Gastrocnemius medialis (tissue), 4 donors: ENCODE measurements at regions not wholly inside any gene's neighbourhood (a gene's known extent, or its start where the extent isn't known, plus 50 kb on each side); places are given as distances from the start of the nearest gene placed in this dataset.

Experiments used
- ATAC-seq, 2 donors: fragments of 150-250 bp; one replicate each; pipeline ENCODE4 v1.9.1; 2016
- DNase-seq, 2 donors: peaks; one replicate each; pipeline ENCODE4 v3.0.0-alpha.2; 2019
- H3K27ac ChIP-seq, 4 donors: fragments of 200-600 bp; sonication (generic); 1 replicate in 1 of 4; 2 replicates in 3 of 4; pipeline ENCODE4 v1.5.1; 2016 to 2018; ENCODE audit warnings: mild to moderate bottlenecking in 2 of 4, moderate library complexity in 1 of 4
- H3K27me3 ChIP-seq, 3 donors: fragments of 200-600 bp; sonication (generic) in 2 of 3; 1 replicate in 1 of 3; 2 replicates in 2 of 3; pipeline versions ENCODE4 v1.5.1 to v1.6.0; 2016 to 2019; ENCODE audit warnings: mild to moderate bottlenecking in 1 of 3, moderate library complexity in 1 of 3
- H3K36me3 ChIP-seq, 2 donors: fragments of 200-600 bp; sonication (generic) in 1 of 2; one replicate each; pipeline ENCODE4 v1.5.1; 2017 to 2018
- H3K4me1 ChIP-seq, 2 donors: fragments of 200-600 bp; sonication (generic) in 1 of 2; one replicate each; pipeline ENCODE4 v1.5.1; 2016 to 2017; ENCODE audit warnings: mild to moderate bottlenecking in 2 of 2
- H3K4me3 ChIP-seq, 4 donors: fragments of 200-600 bp; sonication (generic) in 3 of 4; 1 replicate in 1 of 4; 2 replicates in 3 of 4; pipeline ENCODE4 v1.5.1; 2016 to 2019; ENCODE audit warnings: mild to moderate bottlenecking in 2 of 4
- H3K9me3 ChIP-seq, 3 donors: fragments of 200-600 bp; sonication (generic) in 2 of 3; 1 replicate in 1 of 3; 2 replicates in 2 of 3; pipeline ENCODE4 v1.5.1; 2016 to 2019
- CTCF ChIP-seq, 5 experiments: fragments of 450-650 bp in 3 of 5; fragments of 200-600 bp in 2 of 5; sonication (generic) in 2 of 5; IDR thresholded peaks in 4 of 5; conservative IDR thresholded peaks in 1 of 5; 1 replicate in 4 of 5; 2 replicates in 1 of 5; pipeline ENCODE4 v1.5.1; 2016 to 2019; ENCODE audit warnings: antibody characterized with exemption in 5 of 5, mild to moderate bottlenecking in 3 of 5, moderate library complexity in 3 of 5
- POLR2A ChIP-seq, 2 donors: fragments of 450-650 bp; IDR thresholded peaks; one replicate each; pipeline ENCODE4 v1.6.1; 2017; ENCODE audit warnings: antibody characterized with exemption in 2 of 2, mild to moderate bottlenecking in 2 of 2, moderate library complexity in 2 of 2
- in situ Hi-C, 4 donors: fragments of 200-750 bp; cut with MboI; loops; one replicate each; pipeline versions ENCODE4 v1.15.0 to v1.8.0; 2017; ENCODE audit warnings: low sequenced_read_pairs in 4 of 4
- intact Hi-C: fragments of 100-400 bp; cut with DNase I; formaldehyde crosslinking; loops from one replicate; pipeline ENCODE4 v1.15.1; 2023; ENCODE audit warnings: low total_unique reads

GRCh38 chr20:43809206-43809819, 82.5 kb upstream of the GTSF1L start:
- Histone ChIP-seq H3K36me3 (no peaks in the 10 kb centered on the region), H3K27me3 (no peaks in the 10 kb centered on the region), H3K4me3 (no peak overlapping the region), H3K4me1 (no peaks in the 10 kb centered on the region), H3K27ac (no peak overlapping the region), H3K9me3 (peaks cover 0 to 6% (median 4%) of the 10 kb centered on the region in 3 donors)
- DNase-seq (no peak), ATAC-seq (no peak)
- no peak for TF ChIP-seq POLR2A (IDR thresholded peaks at IDR 0.05)
- no peak for TF ChIP-seq CTCF (IDR thresholded peaks at IDR 0.05 in 4 of 5, conservative IDR thresholded peaks at IDR 0.05 in 1 of 5)
- intact Hi-C loops: no loop called here
- in situ Hi-C loops: loop anchor here in 1 of 4 donors (25.0 kb wide), 1 partner anchor 97 kb away; no protein-coding TSS in a partner anchor

GRCh38 chr20:43804781-43805180, 78.0 kb upstream of the GTSF1L start:
- H3K4me1 ChIP-seq: no peaks in the 10 kb centered on the region
- no peaks in the 10 kb centered on the region for H3K27me3 ChIP-seq
- H3K27ac ChIP-seq: no peak overlapping the region
- H3K36me3 ChIP-seq: no peaks in the 10 kb centered on the region
- in situ Hi-C loops: loop anchor here in 1 of 4 donors (25.0 kb wide), 1 partner anchor 92 kb away; no protein-coding TSS in a partner anchor
- H3K4me3 ChIP-seq: no peak overlapping the region
- no peak for ATAC-seq
- TF ChIP-seq POLR2A (IDR thresholded peaks at IDR 0.05) (no peak), CTCF (IDR thresholded peaks at IDR 0.05 in 4 of 5, conservative IDR thresholded peaks at IDR 0.05 in 1 of 5) (no peak)
- no peak for DNase-seq
- peaks cover 0 to 10% (median 4%) of the 10 kb centered on the region in 3 donors for H3K9me3 ChIP-seq
- intact Hi-C loops: no loop called here

- H3K27ac ChIP-seq: no peak overlapping the region
- DNase-seq: no peak
- in situ Hi-C loops (loop anchor here in 1 of 4 donors (25.0 kb wide), 1 partner anchor 91 kb away; no protein-coding TSS in a partner anchor), intact Hi-C loops (no loop called here)
- H3K4me3 ChIP-seq: no peak overlapping the region
- ATAC-seq: no peak
- no peaks in the 10 kb centered on the region for H3K4me1 ChIP-seq
- no peaks in the 10 kb centered on the region for H3K36me3 ChIP-seq
- TF ChIP-seq CTCF (IDR thresholded peaks at IDR 0.05 in 4 of 5, conservative IDR thresholded peaks at IDR 0.05 in 1 of 5) (no peak), POLR2A (IDR thresholded peaks at IDR 0.05) (no peak)
- peaks cover 0 to 6% (median 0%) of the 10 kb centered on the region in 3 donors for H3K9me3 ChIP-seq
- H3K27me3 ChIP-seq: no peaks in the 10 kb centered on the region
Observed at GRCh38 chr20:43803276-43803675, 76.5 kb upstream of the GTSF1L start.

- Histone ChIP-seq H3K9me3 (peaks cover 0 to 6% (median 0%) of the 10 kb centered on the region in 3 donors), H3K27ac (no peak overlapping the region), H3K4me1 (no peaks in the 10 kb centered on the region), H3K4me3 (no peak overlapping the region), H3K27me3 (no peaks in the 10 kb centered on the region), H3K36me3 (no peaks in the 10 kb centered on the region)
- in situ Hi-C loops: loop anchor here in 1 of 4 donors (25.0 kb wide), 1 partner anchor 88 kb away; no protein-coding TSS in a partner anchor
- no peak for TF ChIP-seq POLR2A (IDR thresholded peaks at IDR 0.05)
- TF ChIP-seq CTCF (IDR thresholded peaks at IDR 0.05 in 4 of 5, conservative IDR thresholded peaks at IDR 0.05 in 1 of 5): no peak
- DNase-seq (no peak), ATAC-seq (no peak)
- intact Hi-C loops: no loop called here
Observed at GRCh38 chr20:43800186-43800585, 73.4 kb upstream of the GTSF1L start.
